OCI-LY7 (cell line): ENCODE measurements at regions not wholly inside any gene's neighbourhood (a gene's known extent, or its start where the extent isn't known, plus 50 kb on each side); places are given as distances from the start of the nearest gene placed in this dataset.

ENCODE experiments used
- BruUV-seq: library from RNA; stranded (reverse); fragments of 400-500 nt; replicated peaks from 2 replicates; lab custom pipeline; 2021; lab: Mats Ljungman, UMichigan
- CTCF ChIA-PET: fragments of 300-600 bp; sonication (Branson Sonifier 250); formaldehyde crosslinking; loops from one replicate; lab custom pipeline; 2022; ENCODE audit warnings: antibody characterized with exemption; ENCODE audit not compliant: unreplicated experiment; lab: Charles Lee
- POLR2A ChIA-PET: fragments of 300-600 bp; sonication (Branson Sonifier 250); formaldehyde crosslinking; loops from one replicate; lab custom pipeline; 2022; ENCODE audit warnings: antibody characterized with exemption; lab: Charles Lee
- DNase-seq: peaks from one replicate; pipeline ENCODE4 v3.0.0-alpha.2; 2015; ENCODE audit warnings: low spot score
- H2AFZ ChIP-seq: fragments of 200-600 bp; sonication (generic), shearing (Covaris generic); 2 replicates; pipeline ENCODE4 v1.6.1; 2014; ENCODE audit warnings: mild to moderate bottlenecking, antibody characterized with exemption, low read length, moderate library complexity
- H3K27ac ChIP-seq: fragments of 200-600 bp; sonication (generic); 2 replicates; pipeline ENCODE4 v1.5.1; 2014; ENCODE audit warnings: mixed run types, low read depth, mild to moderate bottlenecking, moderate library complexity, low read length, inconsistent platforms; ENCODE audit not compliant: poor library complexity, severe bottlenecking
- H3K36me3 ChIP-seq: fragments of 200-600 bp; sonication (generic); 2 replicates; pipeline ENCODE4 v1.6.1; 2014; ENCODE audit warnings: mild to moderate bottlenecking, antibody characterized with exemption, low read length, moderate library complexity, mixed read lengths; ENCODE audit not compliant: insufficient read depth
- H3K4me1 ChIP-seq: fragments of 200-600 bp; sonication (generic); 2 replicates; pipeline ENCODE4 v1.5.1; 2014; ENCODE audit warnings: mild to moderate bottlenecking, low read length; ENCODE audit not compliant: insufficient read depth, poor library complexity, severe bottlenecking
- H3K4me2 ChIP-seq: fragments of 200-600 bp; sonication (generic); 2 replicates; pipeline ENCODE4 v1.6.1; 2014; ENCODE audit warnings: mild to moderate bottlenecking, low read length
- H3K4me3 ChIP-seq: fragments of 200-600 bp; sonication (generic); 2 replicates; pipeline ENCODE4 v1.5.1; 2014; ENCODE audit warnings: mild to moderate bottlenecking, low read depth, low read length; ENCODE audit not compliant: poor library complexity, severe bottlenecking
- H3K79me2 ChIP-seq: fragments of 200-600 bp; sonication (generic); 2 replicates; pipeline ENCODE4 v1.6.1; 2016; ENCODE audit warnings: low read depth, mild to moderate bottlenecking, low read length, moderate library complexity, mixed read lengths; ENCODE audit not compliant: insufficient read depth
- H3K9me2 ChIP-seq: fragments of 200-600 bp; sonication (generic); 2 replicates; pipeline ENCODE4 v1.6.1; 2016; ENCODE audit warnings: mild to moderate bottlenecking, low read length, mixed read lengths; ENCODE audit not compliant: insufficient read depth
- H3K9me3 ChIP-seq: fragments of 200-600 bp; sonication (generic); 2 replicates; pipeline ENCODE4 v1.6.1; 2014; ENCODE audit warnings: mild to moderate bottlenecking, mixed run types, low read length, mixed read lengths
- H4K20me1 ChIP-seq: fragments of 200-600 bp; sonication (generic); 2 replicates; pipeline ENCODE4 v1.6.1; 2014; ENCODE audit warnings: mild to moderate bottlenecking, antibody characterized with exemption, low read length, moderate library complexity, mixed read lengths; ENCODE audit not compliant: insufficient read depth
- CTCF ChIP-seq: fragments of 200-600 bp; sonication (generic); conservative IDR thresholded peaks from 2 replicates; pipeline ENCODE4 v1.5.1; 2014; ENCODE audit warnings: mild to moderate bottlenecking, antibody characterized with exemption, low read length, moderate library complexity, mixed read lengths
- EZH2phosphoT487 ChIP-seq: fragments of 200-600 bp; sonication (generic); IDR thresholded peaks from 2 replicates; pipeline ENCODE4 v1.6.1; 2018; ENCODE audit warnings: low read depth, borderline replicate concordance, mild to moderate bottlenecking, mixed run types, antibody characterized with exemption, low read length, moderate library complexity, mixed read lengths
- intact Hi-C: fragments of 100-400 bp; cut with micrococcal nuclease; formaldehyde crosslinking; loops from one replicate; pipeline ENCODE4 v1.10.0; 2022; ENCODE audit not compliant: unreplicated experiment

GRCh38 chr5:33088176-33088575 is 352.6 kb upstream of the TARS1 start:
- Histone ChIP-seq H4K20me1 (no peaks in the 10 kb centered on the region), H3K9me3 (no peaks in the 10 kb centered on the region), H3K27ac (no peak overlapping the region), H3K4me3 (no peak overlapping the region), H3K4me2 (no peak overlapping the region), H3K9me2 (no peaks in the 10 kb centered on the region), H3K79me2 (no peaks in the 10 kb centered on the region), H3K36me3 (no peaks in the 10 kb centered on the region), H3K4me1 (no peaks in the 10 kb centered on the region), H2AFZ (no peak overlapping the region)
- no peak for TF ChIP-seq CTCF
- DNase-seq = no peak
- BruUV-seq = no TSS peak
- intact Hi-C loops = no loop called here
- POLR2A ChIA-PET = no interaction called here
- CTCF ChIA-PET = no interaction called here

GRCh38 chr5:33091571-33092363 is 349.0 kb upstream of the TARS1 start:
- no peak overlapping the region for H3K4me3 ChIP-seq
- H3K36me3 ChIP-seq = no peaks in the 10 kb centered on the region
- H3K9me3 ChIP-seq = no peaks in the 10 kb centered on the region
- H3K27ac ChIP-seq = no peak overlapping the region
- H3K79me2 ChIP-seq = no peaks in the 10 kb centered on the region
- intact Hi-C loops = no loop called here
- no peak overlapping the region for H2AFZ ChIP-seq
- TF ChIP-seq EZH2phosphoT487 (no peak), CTCF (no peak)
- CTCF ChIA-PET = no interaction called here
- no peak overlapping the region for H3K4me2 ChIP-seq
- POLR2A ChIA-PET = no interaction called here
- DNase-seq = no peak
- no TSS peak for BruUV-seq
- no peaks in the 10 kb centered on the region for H3K4me1 ChIP-seq
- H3K9me2 ChIP-seq = no peaks in the 10 kb centered on the region
- no peaks in the 10 kb centered on the region for H4K20me1 ChIP-seq

- Histone ChIP-seq H3K36me3 (no peaks in the 10 kb centered on the region), H3K4me3 (no peak overlapping the region), H3K4me2 (no peak overlapping the region), H4K20me1 (no peaks in the 10 kb centered on the region), H3K27ac (no peak overlapping the region), H2AFZ (no peak overlapping the region), H3K9me2 (no peaks in the 10 kb centered on the region), H3K9me3 (no peaks in the 10 kb centered on the region), H3K4me1 (no peaks in the 10 kb centered on the region), H3K79me2 (no peaks in the 10 kb centered on the region)
- no peak for DNase-seq
- ChIA-PET CTCF (no interaction called here), POLR2A (no interaction called here)
- intact Hi-C loops = no loop called here
- no TSS peak for BruUV-seq
- no peak for TF ChIP-seq EZH2phosphoT487
- TF ChIP-seq CTCF = no peak
Observed at GRCh38 chr5:33092719-33093118, 348.0 kb upstream of the TARS1 start.
